ENCODE measurements at regions not wholly inside any gene's neighbourhood (a gene's known extent, or its start where the extent isn't known, plus 50 kb on each side); places are given as distances from the start of the nearest gene placed in this dataset.

DNA sequence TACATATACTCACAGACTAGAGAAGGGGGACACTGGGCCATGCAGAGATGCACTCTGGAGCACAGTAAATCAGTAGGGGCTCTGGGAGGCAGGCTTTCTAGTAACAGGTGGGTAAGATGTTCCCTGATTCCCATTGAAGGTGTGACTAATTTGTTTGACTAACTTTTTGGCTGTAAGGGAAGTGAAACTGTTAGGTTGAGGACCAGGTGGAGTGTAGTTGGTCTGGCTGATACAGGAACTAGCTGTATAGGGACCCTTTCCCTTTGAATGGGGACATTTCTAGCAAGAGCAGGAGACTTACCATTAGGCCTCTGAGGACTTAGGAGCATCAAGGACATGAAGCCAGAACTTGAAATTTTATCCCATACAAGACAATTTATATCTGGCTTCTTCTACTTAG, 989.6 kb upstream of the COX7C start:
- TF ChIP-seq, protein P1, sequence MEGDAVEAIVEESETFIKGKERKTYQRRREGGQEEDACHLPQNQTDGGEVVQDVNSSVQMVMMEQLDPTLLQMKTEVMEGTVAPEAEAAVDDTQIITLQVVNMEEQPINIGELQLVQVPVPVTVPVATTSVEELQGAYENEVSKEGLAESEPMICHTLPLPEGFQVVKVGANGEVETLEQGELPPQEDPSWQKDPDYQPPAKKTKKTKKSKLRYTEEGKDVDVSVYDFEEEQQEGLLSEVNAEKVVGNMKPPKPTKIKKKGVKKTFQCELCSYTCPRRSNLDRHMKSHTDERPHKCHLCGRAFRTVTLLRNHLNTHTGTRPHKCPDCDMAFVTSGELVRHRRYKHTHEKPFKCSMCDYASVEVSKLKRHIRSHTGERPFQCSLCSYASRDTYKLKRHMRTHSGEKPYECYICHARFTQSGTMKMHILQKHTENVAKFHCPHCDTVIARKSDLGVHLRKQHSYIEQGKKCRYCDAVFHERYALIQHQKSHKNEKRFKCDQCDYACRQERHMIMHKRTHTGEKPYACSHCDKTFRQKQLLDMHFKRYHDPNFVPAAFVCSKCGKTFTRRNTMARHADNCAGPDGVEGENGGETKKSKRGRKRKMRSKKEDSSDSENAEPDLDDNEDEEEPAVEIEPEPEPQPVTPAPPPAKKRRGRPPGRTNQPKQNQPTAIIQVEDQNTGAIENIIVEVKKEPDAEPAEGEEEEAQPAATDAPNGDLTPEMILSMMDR (IDR thresholded peaks at IDR 0.05; ENCODE audit: low read depth, low read length) = no peak
- TF ChIP-seq MYC (IDR thresholded peaks at IDR 0.05; ENCODE audit: low read depth, low read length) = no peak
- TF ChIP-seq, protein P2, sequence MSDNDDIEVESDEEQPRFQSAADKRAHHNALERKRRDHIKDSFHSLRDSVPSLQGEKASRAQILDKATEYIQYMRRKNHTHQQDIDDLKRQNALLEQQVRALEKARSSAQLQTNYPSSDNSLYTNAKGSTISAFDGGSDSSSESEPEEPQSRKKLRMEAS (IDR thresholded peaks at IDR 0.05; ENCODE audit: low read depth, low read length) = no peak

All from NB4 (cell line).